H1 (cell line): ENCODE measurements at regions not wholly inside any gene's neighbourhood (a gene's known extent, or its start where the extent isn't known, plus 50 kb on each side); places are given as distances from the start of the nearest gene placed in this dataset.

Experiments
- RAD21 ChIP-seq, 2 experiments: IDR thresholded peaks in 1 of 2; conservative IDR thresholded peaks in 1 of 2; 2 replicates each; pipeline ENCODE4 v1.6.1; 2011; ENCODE audit warnings: low read depth in 2 of 2, low read length in 2 of 2, improper control_type of control experiment in 1 of 2, inconsistent platforms in 1 of 2, mild to moderate bottlenecking in 1 of 2, moderate library complexity in 1 of 2

DNA sequence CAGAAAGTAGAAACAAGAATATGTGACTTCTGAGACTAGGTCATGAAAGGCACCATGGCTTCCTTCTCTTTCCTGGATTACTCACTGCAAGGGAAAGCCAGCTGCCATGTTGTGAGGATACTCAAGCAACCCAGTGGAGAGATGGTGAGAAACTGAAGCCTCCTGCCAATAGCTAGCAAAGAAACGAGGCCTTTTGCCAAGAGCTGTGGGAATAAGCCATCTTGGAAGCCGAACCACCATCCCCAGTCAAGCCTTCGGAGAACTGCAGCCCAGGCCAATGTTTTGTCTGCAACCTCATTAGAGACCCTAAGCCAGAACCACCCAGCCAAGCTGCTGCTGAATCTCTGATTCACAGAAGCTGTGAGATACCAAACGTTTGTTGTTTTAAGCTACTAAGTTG lies 104.7 kb upstream of the CRHR1 start (continued):
- TF ChIP-seq RAD21 (IDR thresholded peaks at IDR 0.05 in 1 of 2, conservative IDR thresholded peaks at IDR 0.05 in 1 of 2; ENCODE audit: low read depth in 2 of 2, low read length in 2 of 2): no peak
